ENCODE measurements at regions not wholly inside any gene's neighbourhood (a gene's known extent, or its start where the extent isn't known, plus 50 kb on each side); places are given as distances from the start of the nearest gene placed in this dataset.

DNA sequence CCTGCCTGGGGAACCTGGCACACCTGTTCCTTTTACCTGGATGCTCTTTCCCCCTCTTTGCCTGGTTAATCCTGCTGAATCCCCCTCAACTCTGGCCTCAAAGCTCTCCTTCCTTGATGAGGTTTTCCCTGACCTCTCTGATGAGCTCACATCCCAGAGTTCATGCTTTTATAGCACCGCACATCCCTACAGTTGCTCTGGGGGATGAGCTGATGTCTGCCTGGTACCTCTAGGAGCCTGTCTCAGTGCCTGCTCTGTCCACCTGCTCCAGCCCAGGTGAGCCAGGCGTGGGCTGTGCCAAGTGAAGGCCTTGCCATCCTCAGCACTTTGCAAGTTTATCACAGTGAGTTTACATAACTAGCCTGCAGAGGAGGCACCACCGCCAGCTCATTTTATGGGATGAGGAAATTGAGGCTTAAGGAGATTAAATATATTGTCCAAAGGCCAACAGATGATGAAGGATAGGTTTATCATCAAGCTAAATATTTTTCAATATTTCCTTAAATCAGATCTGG, 58.6 kb upstream of the TMPRSS2 start:
- TF ChIP-seq PAX5 (IDR thresholded peaks at IDR 0.05; ENCODE audit: insufficient read depth, low read length, severe bottlenecking) (no peak), POLR2AphosphoS5 (IDR thresholded peaks at IDR 0.05; ENCODE audit: low read depth, low read length) (no peak), POLR2A (IDR thresholded peaks at IDR 0.05; ENCODE audit: low read depth, low read length) (no peak), SPI1 (IDR thresholded peaks at IDR 0.05; ENCODE audit: low read depth, low read length) (no peak), TAF1 (IDR thresholded peaks at IDR 0.05; ENCODE audit: low read depth, low read length) (no peak), POU2F2 (IDR thresholded peaks at IDR 0.05; ENCODE audit: low read depth, low read length) (no peak)
- DNase-seq (ENCODE audit: insufficient read length, low spot score) (no peak), FAIRE-seq (no peak)

DNA sequence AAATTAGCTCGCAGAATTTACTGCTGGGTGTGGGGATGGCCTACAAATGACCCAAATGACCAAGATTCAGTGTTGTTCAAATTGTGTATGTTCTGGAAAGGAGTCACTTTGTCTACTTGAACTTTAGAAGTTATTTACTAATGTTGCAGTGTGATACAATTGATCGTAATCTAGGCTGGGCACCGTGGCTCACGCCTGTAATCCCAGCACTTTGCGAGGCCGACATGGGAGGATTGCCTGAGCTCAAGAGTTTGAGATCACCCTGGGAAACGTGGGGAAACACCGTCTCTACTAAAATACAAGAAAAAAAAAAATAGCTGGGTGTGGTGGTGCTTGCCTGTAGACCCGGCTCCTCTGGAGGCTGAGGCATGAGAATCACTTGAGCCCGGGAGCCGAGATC, 57.6 kb upstream of the TMPRSS2 start:
- FAIRE-seq, result no peak
- no peak for DNase-seq (ENCODE audit: insufficient read length, low spot score)
- TF ChIP-seq POLR2AphosphoS5 (IDR thresholded peaks at IDR 0.05; ENCODE audit: low read depth, low read length) (no peak), TAF1 (IDR thresholded peaks at IDR 0.05; ENCODE audit: low read depth, low read length) (no peak), SPI1 (IDR thresholded peaks at IDR 0.05; ENCODE audit: low read depth, low read length) (no peak), POLR2A (IDR thresholded peaks at IDR 0.05; ENCODE audit: low read depth, low read length) (no peak), PAX5 (IDR thresholded peaks at IDR 0.05; ENCODE audit: insufficient read depth, low read length, severe bottlenecking) (no peak), POU2F2 (IDR thresholded peaks at IDR 0.05; ENCODE audit: low read depth, low read length) (no peak)

DNA sequence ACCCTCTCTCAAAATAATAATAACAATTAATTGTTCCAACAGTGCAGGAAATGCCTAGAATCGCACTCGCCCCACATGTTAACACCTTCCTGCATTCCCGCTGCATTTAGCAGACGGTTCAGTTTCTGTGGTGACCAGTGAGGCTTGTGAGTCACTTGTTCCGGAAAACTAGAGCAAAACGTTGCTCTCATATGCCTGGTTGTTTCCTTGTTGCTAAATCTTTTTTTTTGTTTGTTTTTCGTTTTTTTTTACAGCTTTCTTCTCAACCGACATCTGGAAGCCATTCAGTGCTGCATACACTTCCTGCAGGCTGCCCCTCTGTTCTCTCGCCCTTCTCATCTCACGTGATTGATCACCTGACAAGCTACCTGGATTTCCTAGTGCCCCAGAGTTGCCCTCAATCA, 56.9 kb upstream of the TMPRSS2 start:
- no peak for TF ChIP-seq POLR2A (IDR thresholded peaks at IDR 0.05; ENCODE audit: low read depth, low read length)
- TF ChIP-seq POLR2AphosphoS5 (IDR thresholded peaks at IDR 0.05; ENCODE audit: low read depth, low read length), result no peak
- no peak for TF ChIP-seq POU2F2 (IDR thresholded peaks at IDR 0.05; ENCODE audit: low read depth, low read length)
- no peak for TF ChIP-seq PAX5 (IDR thresholded peaks at IDR 0.05; ENCODE audit: insufficient read depth, low read length, severe bottlenecking)
- no peak for TF ChIP-seq TAF1 (IDR thresholded peaks at IDR 0.05; ENCODE audit: low read depth, low read length)
- no peak for TF ChIP-seq SPI1 (IDR thresholded peaks at IDR 0.05; ENCODE audit: low read depth, low read length)
- no peak for FAIRE-seq
- no peak for DNase-seq (ENCODE audit: insufficient read length, low spot score)

DNA sequence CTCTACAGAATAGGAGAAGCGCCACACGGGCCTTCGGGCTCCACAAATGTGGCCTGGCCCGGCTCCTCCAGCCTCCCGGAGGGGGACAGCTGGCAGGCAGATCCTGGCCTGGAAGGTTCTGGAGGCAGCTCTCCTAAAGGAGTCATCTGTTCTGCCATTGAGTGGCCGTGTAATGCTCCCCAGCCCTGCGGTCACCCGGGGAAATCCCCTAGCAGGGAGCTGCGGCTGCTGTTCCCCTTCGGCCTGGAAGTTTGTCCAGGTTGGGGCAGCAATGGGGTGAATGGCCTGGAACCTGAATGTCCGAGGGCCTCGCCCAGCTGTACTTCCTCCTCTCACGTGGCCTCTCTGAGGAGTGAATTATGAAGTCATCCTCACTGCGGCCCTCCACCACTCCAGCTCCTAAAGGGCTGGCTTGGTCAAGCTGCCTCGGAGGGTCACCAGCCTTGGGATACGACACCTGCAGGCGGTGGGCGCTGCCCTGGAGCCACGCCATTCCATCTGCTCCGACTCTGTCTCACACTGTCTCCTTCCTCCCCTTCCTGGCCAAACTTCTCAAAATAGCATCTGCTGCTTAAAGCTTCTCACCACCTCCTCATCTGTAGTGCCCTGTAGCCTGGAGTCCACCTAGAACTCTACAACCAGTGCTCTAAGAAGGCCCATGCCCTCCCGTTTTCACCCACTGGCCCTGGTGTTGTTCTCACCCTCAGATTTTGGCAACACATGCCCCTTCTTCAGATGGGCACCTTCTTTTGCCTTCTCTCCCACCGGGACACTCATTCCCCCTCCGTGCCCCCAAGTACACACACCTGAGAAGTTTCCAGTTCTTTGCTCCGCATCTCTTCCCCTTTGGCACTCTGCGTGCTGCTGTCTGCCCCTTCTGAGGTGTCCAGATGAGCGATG, 54.4 kb upstream of the TMPRSS2 start:
- TF ChIP-seq PAX5 (IDR thresholded peaks at IDR 0.05; ENCODE audit: insufficient read depth, low read length, severe bottlenecking) (no peak), POLR2AphosphoS5 (IDR thresholded peaks at IDR 0.05; ENCODE audit: low read depth, low read length) (no peak), TAF1 (IDR thresholded peaks at IDR 0.05; ENCODE audit: low read depth, low read length) (no peak), POU2F2 (IDR thresholded peaks at IDR 0.05; ENCODE audit: low read depth, low read length) (no peak), POLR2A (IDR thresholded peaks at IDR 0.05; ENCODE audit: low read depth, low read length) (no peak), SPI1 (IDR thresholded peaks at IDR 0.05; ENCODE audit: low read depth, low read length) (no peak)
- FAIRE-seq, result no peak
- DNase-seq (ENCODE audit: insufficient read length, low spot score), result no peak

DNA sequence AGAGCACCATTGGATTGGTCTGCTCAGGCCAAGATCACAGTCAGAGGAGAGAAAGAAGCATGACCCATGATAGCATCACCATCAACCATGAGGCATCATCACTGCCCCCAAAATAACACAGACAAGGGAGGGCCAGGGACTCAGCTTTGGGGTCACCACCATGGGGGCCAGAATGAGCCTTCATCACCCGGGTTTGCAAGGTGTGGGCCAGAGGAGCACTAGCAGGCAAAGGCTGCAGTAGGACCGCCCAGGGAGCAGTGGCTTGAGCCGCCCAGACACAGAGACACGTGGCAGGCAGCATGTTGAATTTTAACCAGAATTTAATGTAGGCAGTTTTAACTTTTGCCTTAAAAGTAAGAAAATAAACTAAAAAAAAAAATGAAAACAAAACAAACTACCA, 53.7 kb upstream of the TMPRSS2 start:
- DNase-seq (ENCODE audit: insufficient read length, low spot score) (no peak), FAIRE-seq (no peak)
- TF ChIP-seq PAX5 (IDR thresholded peaks at IDR 0.05; ENCODE audit: insufficient read depth, low read length, severe bottlenecking) (no peak), SPI1 (IDR thresholded peaks at IDR 0.05; ENCODE audit: low read depth, low read length) (no peak), POLR2AphosphoS5 (IDR thresholded peaks at IDR 0.05; ENCODE audit: low read depth, low read length) (no peak), TAF1 (IDR thresholded peaks at IDR 0.05; ENCODE audit: low read depth, low read length) (no peak), POU2F2 (IDR thresholded peaks at IDR 0.05; ENCODE audit: low read depth, low read length) (no peak)

DNA sequence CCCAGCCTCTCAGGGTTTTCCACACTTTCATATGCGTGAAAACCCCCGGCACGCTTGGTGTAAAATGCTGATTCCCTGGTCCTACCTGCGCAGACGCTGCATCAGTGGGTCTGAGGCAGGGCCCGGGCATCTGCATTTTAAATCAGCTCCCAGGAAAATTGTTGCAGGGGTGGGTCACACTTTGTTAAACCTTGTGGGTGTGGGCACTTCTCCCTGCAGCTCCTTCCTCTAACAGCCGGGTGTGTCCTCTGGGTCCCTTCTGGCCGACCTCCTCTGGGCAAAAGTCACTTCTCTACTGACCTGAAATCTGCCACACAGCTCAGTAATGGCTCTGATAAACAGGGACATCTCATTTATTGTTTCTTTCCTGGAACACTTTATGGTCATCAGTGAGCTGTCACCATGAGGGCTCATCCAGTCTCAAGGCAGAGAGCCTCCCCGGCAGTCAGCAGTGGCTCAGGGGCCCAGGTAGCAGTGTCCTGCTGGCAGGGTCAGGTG, 52.8 kb upstream of the TMPRSS2 start:
- TF ChIP-seq POLR2A (IDR thresholded peaks at IDR 0.05; ENCODE audit: low read depth, low read length) (no peak), TAF1 (IDR thresholded peaks at IDR 0.05; ENCODE audit: low read depth, low read length) (no peak), POU2F2 (IDR thresholded peaks at IDR 0.05; ENCODE audit: low read depth, low read length) (no peak), SPI1 (IDR thresholded peaks at IDR 0.05; ENCODE audit: low read depth, low read length) (no peak), PAX5 (IDR thresholded peaks at IDR 0.05; ENCODE audit: insufficient read depth, low read length, severe bottlenecking) (no peak), POLR2AphosphoS5 (IDR thresholded peaks at IDR 0.05; ENCODE audit: low read depth, low read length) (no peak)
- FAIRE-seq (no peak), DNase-seq (ENCODE audit: insufficient read length, low spot score) (no peak)

DNA sequence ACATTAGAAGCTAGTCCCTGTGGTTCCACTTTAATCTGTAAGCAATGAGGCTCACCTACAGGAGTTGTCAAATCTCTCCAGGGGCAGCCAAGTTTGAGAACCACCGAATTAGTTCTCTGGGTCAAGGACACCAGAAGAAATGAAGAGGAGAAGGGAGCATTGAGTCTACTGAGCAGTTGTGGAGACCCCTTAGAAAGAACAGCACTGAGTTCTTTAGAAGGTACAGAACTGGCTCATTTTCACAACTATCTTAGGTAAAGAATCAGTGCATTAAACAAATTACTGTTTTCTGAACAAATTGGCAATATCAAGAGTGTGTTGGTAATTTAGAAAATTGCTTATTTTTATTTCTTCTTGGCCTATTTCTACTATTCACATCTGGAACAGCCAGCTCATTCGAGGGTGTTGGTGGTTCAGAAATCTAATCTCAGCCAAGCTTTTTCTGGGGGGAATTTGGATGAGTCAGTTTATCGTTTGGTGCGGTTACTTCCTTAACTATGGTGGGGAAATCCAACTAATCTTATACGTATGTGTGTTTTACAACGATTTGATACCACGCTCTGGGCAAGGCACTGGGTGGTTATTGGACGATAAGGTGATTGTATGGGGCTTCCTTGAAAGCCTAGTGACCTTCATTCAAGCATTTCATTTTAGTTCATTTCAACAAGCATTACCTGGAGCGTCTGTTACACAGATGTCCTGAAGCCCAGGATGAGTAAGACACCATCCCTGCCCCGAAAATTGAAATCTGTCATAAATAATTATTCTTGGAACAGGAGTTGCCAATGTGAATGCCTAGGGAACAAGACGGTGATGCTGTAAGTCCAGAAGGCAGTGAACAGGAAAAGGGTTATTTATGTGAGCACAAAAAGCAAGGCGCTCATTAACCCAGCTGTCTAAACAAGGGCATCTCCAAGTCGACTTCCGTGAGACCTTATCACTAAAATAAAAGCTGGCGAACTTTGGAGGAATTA, 52.0 kb upstream of the TMPRSS2 start:
- DNase-seq (ENCODE audit: insufficient read length, low spot score) (no peak), FAIRE-seq (no peak)
- TF ChIP-seq TAF1 (IDR thresholded peaks at IDR 0.05; ENCODE audit: low read depth, low read length), result no peak
- no peak for TF ChIP-seq PAX5 (IDR thresholded peaks at IDR 0.05; ENCODE audit: insufficient read depth, low read length, severe bottlenecking)
- TF ChIP-seq POU2F2 (IDR thresholded peaks at IDR 0.05; ENCODE audit: low read depth, low read length), result no peak
- no peak for TF ChIP-seq POLR2AphosphoS5 (IDR thresholded peaks at IDR 0.05; ENCODE audit: low read depth, low read length)
- no peak for TF ChIP-seq POLR2A (IDR thresholded peaks at IDR 0.05; ENCODE audit: low read depth, low read length)
- TF ChIP-seq SPI1 (IDR thresholded peaks at IDR 0.05; ENCODE audit: low read depth, low read length), result no peak

DNA sequence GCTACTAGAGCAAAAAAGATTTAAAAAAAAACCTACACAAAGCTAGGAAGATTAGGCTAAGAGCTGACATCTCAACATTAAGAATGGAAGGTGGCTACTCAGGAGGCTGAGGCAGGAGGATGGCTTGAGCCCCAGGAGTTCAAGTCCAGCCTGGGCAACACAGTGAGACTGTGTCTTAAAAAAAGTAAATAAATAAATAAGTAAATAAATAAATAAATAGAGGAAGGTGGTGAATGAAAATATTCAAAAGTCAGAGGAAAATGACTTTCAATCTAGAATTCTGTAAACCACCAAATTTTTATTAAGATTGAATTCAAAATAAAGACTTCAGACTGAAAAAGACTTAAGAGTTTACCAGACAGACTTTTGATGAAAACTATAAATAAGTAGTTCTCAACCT, 50.9 kb upstream of the TMPRSS2 start:
- FAIRE-seq (no peak), DNase-seq (ENCODE audit: insufficient read length, low spot score) (no peak)
- no peak for TF ChIP-seq SPI1 (IDR thresholded peaks at IDR 0.05; ENCODE audit: low read depth, low read length)
- TF ChIP-seq TAF1 (IDR thresholded peaks at IDR 0.05; ENCODE audit: low read depth, low read length), result no peak
- TF ChIP-seq PAX5 (IDR thresholded peaks at IDR 0.05; ENCODE audit: insufficient read depth, low read length, severe bottlenecking), result no peak
- TF ChIP-seq POLR2A (IDR thresholded peaks at IDR 0.05; ENCODE audit: low read depth, low read length), result no peak
- TF ChIP-seq POLR2AphosphoS5 (IDR thresholded peaks at IDR 0.05; ENCODE audit: low read depth, low read length), result no peak
- TF ChIP-seq POU2F2 (IDR thresholded peaks at IDR 0.05; ENCODE audit: low read depth, low read length), result no peak

Data from GM12891 (cell line).